ENCODE measurements at regions not wholly inside any gene's neighbourhood (a gene's known extent, or its start where the extent isn't known, plus 50 kb on each side); places are given as distances from the start of the nearest gene placed in this dataset.

- no peak for TF ChIP-seq CTCF (IDR thresholded peaks at IDR 0.05)
- TF ChIP-seq POLR2A (IDR thresholded peaks at IDR 0.05) = no peak
- TF ChIP-seq POLR2AphosphoS5 (IDR thresholded peaks at IDR 0.05) = no peak
These were observed 1251.4 kb upstream of the CDH6 start for GRCh38 chr5:29942089-29942488.
